IPS-20b (cell line): ENCODE measurements at regions not wholly inside any gene's neighbourhood (a gene's known extent, or its start where the extent isn't known, plus 50 kb on each side); places are given as distances from the start of the nearest gene placed in this dataset.
"Not testable (repeated sequence)": the region's sequence is repeated elsewhere in the genome, so short reads cannot be mapped to it uniquely, and the experiment has no call there.

Experiments used
- H3K27ac ChIP-seq: one replicate; pipeline ENCODE4 v1.5.1; 2013; ENCODE audit warnings: low read length
- H3K27me3 ChIP-seq: 2 replicates; pipeline ENCODE4 v1.6.1; 2013; ENCODE audit warnings: mild to moderate bottlenecking, low read length, inconsistent platforms; ENCODE audit not compliant: insufficient read depth
- H3K36me3 ChIP-seq: 2 replicates; pipeline ENCODE4 v1.6.1; 2013; ENCODE audit warnings: low read depth, mild to moderate bottlenecking, inconsistent platforms, low read length, moderate library complexity; ENCODE audit not compliant: insufficient read depth
- H3K4me1 ChIP-seq: 2 replicates; pipeline ENCODE4 v1.6.1; 2013; ENCODE audit warnings: mild to moderate bottlenecking, control low read depth, inconsistent platforms, low read length, moderate library complexity; ENCODE audit not compliant: insufficient read depth
- H3K4me3 ChIP-seq: 2 replicates; pipeline ENCODE4 v1.5.1; 2013; ENCODE audit warnings: mild to moderate bottlenecking, low read length, inconsistent platforms
- H3K9ac ChIP-seq: 2 replicates; pipeline ENCODE4 v1.6.1; 2013; ENCODE audit warnings: low read depth, mild to moderate bottlenecking, inconsistent platforms, low read length, moderate library complexity
- H3K9me3 ChIP-seq: 2 replicates; pipeline ENCODE4 v1.6.1; 2013; ENCODE audit warnings: mild to moderate bottlenecking, low read depth, low read length, inconsistent platforms; ENCODE audit not compliant: insufficient read depth

- H3K9ac ChIP-seq, H3K9me3 ChIP-seq, H3K4me1 ChIP-seq, H3K36me3 ChIP-seq, H3K27ac ChIP-seq, H3K4me3 ChIP-seq, H3K27me3 ChIP-seq: not testable (repeated sequence)
Measured at GRCh38 chr16:29186306-29187220, 201.7 kb downstream of the LAT start.

DNA sequence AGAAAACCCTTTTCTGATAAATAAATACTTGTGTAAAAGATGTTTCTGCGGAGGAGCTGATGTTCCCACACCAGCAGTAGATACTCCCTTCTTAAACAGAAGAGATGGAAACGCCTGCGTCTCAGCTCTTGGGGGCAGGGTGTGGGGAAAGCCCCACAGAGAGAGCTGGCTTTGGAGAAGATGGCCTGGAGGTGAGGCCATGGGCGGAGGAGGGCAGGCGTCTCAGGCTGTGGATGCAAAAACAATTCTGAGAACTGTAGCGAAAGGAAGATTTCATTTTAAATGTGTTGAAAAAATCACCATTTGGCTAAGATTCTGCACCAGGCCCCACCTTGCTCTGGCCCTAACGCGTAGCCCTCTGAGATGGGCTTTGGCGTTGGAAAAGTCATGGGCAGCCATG, 201.0 kb downstream of the LAT start:
- H3K9me3 ChIP-seq, H3K4me3 ChIP-seq, H3K36me3 ChIP-seq, H3K4me1 ChIP-seq, H3K27me3 ChIP-seq, H3K9ac ChIP-seq, H3K27ac ChIP-seq: not testable (repeated sequence)

- H3K27me3 ChIP-seq, H3K27ac ChIP-seq, H3K9ac ChIP-seq: not testable (repeated sequence)
Measured at GRCh38 chr16:29184738-29185438, 200.0 kb downstream of the LAT start.

GRCh38 chr16:29182940-29183868, 198.4 kb downstream of the LAT start:
- H3K4me3 ChIP-seq, H3K9ac ChIP-seq, H3K4me1 ChIP-seq, H3K9me3 ChIP-seq, H3K27ac ChIP-seq, H3K36me3 ChIP-seq, H3K27me3 ChIP-seq: not testable (repeated sequence)

More at GRCh38 chr16:29184738-29185438, 200.0 kb downstream of the LAT start:
- H3K4me3 ChIP-seq, H3K36me3 ChIP-seq, H3K9me3 ChIP-seq, H3K4me1 ChIP-seq: not testable (repeated sequence)

- H3K4me3 ChIP-seq: no peak overlapping the region
- no peak overlapping the region for H3K27ac ChIP-seq
- no peaks in the 10 kb centered on the region for H3K36me3 ChIP-seq
- no peaks in the 10 kb centered on the region for H3K4me1 ChIP-seq
- no peaks in the 10 kb centered on the region for H3K9me3 ChIP-seq
- no peak overlapping the region for H3K9ac ChIP-seq
- no peaks in the 10 kb centered on the region for H3K27me3 ChIP-seq
Measured at GRCh38 chr16:29182501-29182900, 197.6 kb downstream of the LAT start.

DNA sequence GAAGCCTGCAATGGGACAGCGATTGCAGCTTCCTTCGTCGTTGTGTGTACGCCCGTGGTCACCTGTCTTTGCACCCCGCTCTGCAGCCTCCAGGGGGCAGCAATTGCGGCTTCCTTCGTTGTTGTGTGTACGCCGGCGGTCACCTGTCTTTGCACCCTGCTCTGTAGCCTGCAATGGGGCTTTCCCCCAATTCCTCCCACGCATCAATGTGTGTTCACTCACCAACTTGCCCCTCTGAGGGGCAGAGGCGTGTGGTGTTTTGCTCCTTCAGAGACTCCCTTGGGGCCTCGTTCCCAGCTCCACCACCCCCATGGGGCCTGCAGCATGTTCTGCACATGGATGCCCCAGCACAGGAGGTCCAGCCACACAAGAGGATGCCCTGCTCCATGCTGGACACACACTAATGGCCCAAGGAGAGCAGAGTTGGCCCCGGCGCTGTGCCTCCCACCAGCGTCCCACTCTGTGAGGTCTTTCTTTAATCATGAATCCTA, 197.1 kb downstream of the LAT start:
- not testable (repeated sequence) for H3K9me3 ChIP-seq, H3K4me3 ChIP-seq, H3K27ac ChIP-seq, H3K36me3 ChIP-seq, H3K4me1 ChIP-seq, H3K27me3 ChIP-seq, H3K9ac ChIP-seq

DNA sequence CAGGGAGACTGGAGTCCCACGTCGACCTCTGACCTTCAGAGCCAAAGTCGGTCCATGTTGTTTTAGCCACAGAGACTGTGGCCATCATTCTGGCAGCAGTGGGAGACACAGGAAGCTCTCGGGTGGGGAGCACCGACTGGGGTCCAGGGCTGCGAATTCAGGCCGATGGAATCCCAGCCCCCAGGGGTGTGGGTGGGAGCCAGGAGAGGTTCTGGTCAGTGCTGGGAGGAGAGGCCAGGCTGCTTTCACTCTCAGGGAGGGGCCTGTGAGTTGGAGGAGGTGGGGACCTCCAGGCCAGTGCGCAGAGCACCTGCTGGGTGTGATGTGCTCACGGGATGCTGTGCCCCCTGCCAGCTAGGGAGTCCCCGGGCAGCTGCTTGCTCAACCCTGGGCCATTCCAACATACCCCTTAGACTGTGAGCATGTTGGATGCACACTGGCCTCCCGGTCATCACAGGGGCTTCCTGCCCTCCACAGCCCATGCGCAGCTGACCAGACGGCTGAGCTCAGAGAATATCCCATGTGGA, 196.5 kb downstream of the LAT start:
- H3K4me1 ChIP-seq, H3K4me3 ChIP-seq, H3K36me3 ChIP-seq, H3K9ac ChIP-seq, H3K9me3 ChIP-seq, H3K27me3 ChIP-seq, H3K27ac ChIP-seq: not testable (repeated sequence)

- not testable (repeated sequence) for H3K4me1 ChIP-seq, H3K9ac ChIP-seq, H3K36me3 ChIP-seq, H3K4me3 ChIP-seq, H3K27ac ChIP-seq, H3K27me3 ChIP-seq, H3K9me3 ChIP-seq
Measured at GRCh38 chr16:29180206-29180600, 195.4 kb downstream of the LAT start.

GRCh38 chr16:29179401-29180205, 194.8 kb downstream of the LAT start:
- not testable (repeated sequence) for H3K9ac ChIP-seq, H3K27me3 ChIP-seq, H3K9me3 ChIP-seq, H3K36me3 ChIP-seq, H3K4me1 ChIP-seq, H3K4me3 ChIP-seq, H3K27ac ChIP-seq

GRCh38 chr16:29177888-29178726, 193.3 kb downstream of the LAT start:
- H3K36me3 ChIP-seq, H3K27me3 ChIP-seq, H3K27ac ChIP-seq, H3K9me3 ChIP-seq, H3K4me3 ChIP-seq, H3K9ac ChIP-seq, H3K4me1 ChIP-seq: not testable (repeated sequence)
